Stimulated activated CD8-positive, alpha-beta memory T cell treated with anti-CD3 and anti-CD28 coated beads, Interleukin-4, amount 100 ng/mL, for 24 hours (primary cell): ENCODE measurements at regions not wholly inside any gene's neighbourhood (a gene's known extent, or its start where the extent isn't known, plus 50 kb on each side); places are given as distances from the start of the nearest gene placed in this dataset.

Experiments used
- DNase-seq: peaks from one replicate; pipeline ENCODE4 v3.0.0-alpha.2; 2020; ENCODE audit warnings: low read depth

GRCh38 chr9:78563269-78563668, 266.3 kb downstream of the PSAT1 start:
- DNase-seq: no peak

- no peak for DNase-seq
These were observed 268.6 kb downstream of the PSAT1 start for GRCh38 chr9:78565481-78565880.

GRCh38 chr9:78566521-78566920, 269.6 kb downstream of the PSAT1 start:
- no peak for DNase-seq

- no peak for DNase-seq
These were observed 270.2 kb downstream of the PSAT1 start for GRCh38 chr9:78566948-78567675.

- DNase-seq: no peak
These were observed 270.8 kb downstream of the PSAT1 start for GRCh38 chr9:78567693-78568092.

GRCh38 chr9:78568774-78569173, 271.8 kb downstream of the PSAT1 start:
- DNase-seq: no peak

- DNase-seq: no peak
These were observed 275.3 kb downstream of the PSAT1 start for GRCh38 chr9:78572266-78572665.

GRCh38 chr9:78573205-78573604, 276.3 kb downstream of the PSAT1 start:
- DNase-seq: no peak

- no peak for DNase-seq
These were observed 276.7 kb downstream of the PSAT1 start for GRCh38 chr9:78573669-78574068.

- no peak for DNase-seq
These were observed 277.6 kb downstream of the PSAT1 start for GRCh38 chr9:78574354-78575045.

- DNase-seq: no peak
These were observed 278.2 kb downstream of the PSAT1 start for GRCh38 chr9:78575081-78575480.

GRCh38 chr9:78575771-78576170, 278.8 kb downstream of the PSAT1 start:
- no peak for DNase-seq

GRCh38 chr9:78577156-78577906, 280.4 kb downstream of the PSAT1 start:
- no peak for DNase-seq

- no peak for DNase-seq
These were observed 281.1 kb downstream of the PSAT1 start for GRCh38 chr9:78578072-78578471.

- DNase-seq: no peak
These were observed 285.9 kb downstream of the PSAT1 start for GRCh38 chr9:78582821-78583220.

GRCh38 chr9:78584589-78584988, 287.7 kb downstream of the PSAT1 start:
- DNase-seq: no peak

GRCh38 chr9:78585909-78586308, 289.0 kb downstream of the PSAT1 start:
- no peak for DNase-seq

- DNase-seq: no peak
These were observed 293.1 kb downstream of the PSAT1 start for GRCh38 chr9:78590068-78590467.

GRCh38 chr9:78592811-78593210, 295.9 kb downstream of the PSAT1 start:
- DNase-seq: no peak

- no peak for DNase-seq
These were observed 298.4 kb downstream of the PSAT1 start for GRCh38 chr9:78595200-78595945.

GRCh38 chr9:78596346-78596745, 299.4 kb downstream of the PSAT1 start:
- DNase-seq: no peak

- DNase-seq: no peak
These were observed 301.2 kb downstream of the PSAT1 start for GRCh38 chr9:78598120-78598519.
